EL (cell line): ENCODE measurements at regions not wholly inside any gene's neighbourhood (a gene's known extent, or its start where the extent isn't known, plus 50 kb on each side); places are given as distances from the start of the nearest gene placed in this dataset.

ENCODE experiments used
- DNase-seq: peaks from one replicate; pipeline ENCODE4 v3.0.0-alpha.2; 2016

DNA sequence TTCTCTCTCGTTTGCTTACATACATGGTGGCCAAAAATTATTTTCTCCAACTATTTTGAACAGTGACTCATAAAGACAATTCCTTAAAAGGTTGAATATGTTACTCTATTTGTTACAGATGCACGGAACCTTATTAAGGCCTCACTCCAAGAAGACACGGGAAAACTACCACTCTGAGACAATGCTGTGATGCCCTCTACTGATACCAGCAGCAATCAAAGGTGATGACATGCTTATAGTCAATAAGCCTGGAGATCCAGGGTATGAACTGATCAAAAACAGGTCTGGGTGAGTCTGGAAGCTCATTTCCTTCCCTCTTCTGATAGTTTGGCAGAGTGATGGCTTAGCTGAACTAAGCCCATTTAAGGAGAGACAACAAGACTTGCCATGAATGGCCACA is 563.0 kb downstream of the LRRIQ3 start:
- no peak for DNase-seq

DNA sequence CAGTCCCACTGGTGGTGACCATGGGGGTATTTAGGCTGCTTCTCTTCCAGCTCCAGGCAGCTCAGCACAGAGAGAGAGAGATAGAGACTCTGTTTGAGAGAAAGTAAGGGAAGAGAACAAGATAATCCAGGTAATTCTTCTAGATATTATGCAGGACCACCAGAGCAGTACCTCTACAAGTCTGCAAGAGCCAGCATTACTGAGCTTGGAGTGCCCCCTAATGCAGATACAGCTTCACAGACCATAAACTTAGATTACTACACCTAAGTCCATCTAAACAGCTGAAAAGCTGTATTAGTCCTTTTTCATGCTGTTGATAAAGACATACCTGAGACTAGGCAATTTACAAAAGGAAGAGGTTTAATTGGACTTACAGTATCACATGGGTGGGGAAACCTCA is 570.3 kb downstream of the LRRIQ3 start:
- DNase-seq: no peak

DNA sequence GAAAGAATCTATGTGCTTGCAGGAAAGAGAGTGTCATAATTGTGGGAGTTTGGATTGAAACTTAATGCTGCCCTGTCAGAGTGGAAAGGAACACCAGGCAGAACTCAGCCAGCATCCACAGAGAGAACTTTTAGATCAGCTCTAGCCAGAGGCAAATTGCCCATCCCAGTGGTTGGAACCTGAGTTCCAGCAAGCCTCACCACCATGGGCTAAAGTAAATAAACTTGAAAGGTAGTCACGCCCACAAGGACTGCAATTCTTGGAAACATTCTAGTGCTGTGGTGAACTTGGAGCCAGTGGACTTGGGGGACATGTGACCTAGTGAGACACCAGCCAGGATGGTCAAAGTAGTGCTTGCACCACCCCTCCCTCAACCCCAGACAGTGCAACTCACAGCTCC is 571.6 kb downstream of the LRRIQ3 start:
- DNase-seq: no peak

DNA sequence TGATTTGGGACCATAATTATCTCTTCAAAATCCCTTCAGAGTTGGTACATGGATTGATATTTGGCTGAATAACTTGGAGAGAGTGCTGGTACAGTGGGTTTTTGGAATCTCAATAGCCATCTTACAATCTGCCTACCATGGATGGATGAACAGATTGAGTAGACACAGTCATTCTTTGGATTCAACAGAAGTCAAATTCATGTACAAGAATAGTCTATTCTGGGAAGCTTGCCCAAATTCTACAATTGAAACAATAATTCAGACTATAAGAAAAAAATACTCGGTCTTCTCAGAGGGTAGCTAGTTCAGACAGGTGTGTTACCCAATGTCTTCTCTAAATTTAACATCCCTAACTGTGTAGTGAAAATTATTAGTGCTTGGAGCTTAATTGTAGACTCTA is 574.0 kb downstream of the LRRIQ3 start:
- no peak for DNase-seq

DNA sequence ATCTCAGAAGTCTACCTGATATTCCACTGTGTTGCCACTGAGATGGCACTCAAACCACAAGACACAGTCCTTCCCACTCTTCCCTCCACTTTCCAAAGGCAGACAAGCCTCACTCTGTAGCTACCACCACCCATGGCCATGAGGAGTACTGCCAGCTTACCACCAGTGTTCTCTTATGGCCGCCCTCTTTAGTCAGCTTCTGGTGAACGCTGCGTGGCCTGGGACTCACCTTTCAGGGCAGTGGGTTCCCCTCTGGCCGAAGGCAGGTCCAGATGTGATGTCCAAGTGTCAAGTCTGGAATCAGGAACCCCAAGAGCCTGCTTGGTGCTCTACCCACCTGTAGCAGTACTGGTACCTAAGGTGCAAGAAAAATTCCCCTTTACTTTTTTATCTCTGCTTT is 580.8 kb downstream of the LRRIQ3 start:
- no peak for DNase-seq

DNA sequence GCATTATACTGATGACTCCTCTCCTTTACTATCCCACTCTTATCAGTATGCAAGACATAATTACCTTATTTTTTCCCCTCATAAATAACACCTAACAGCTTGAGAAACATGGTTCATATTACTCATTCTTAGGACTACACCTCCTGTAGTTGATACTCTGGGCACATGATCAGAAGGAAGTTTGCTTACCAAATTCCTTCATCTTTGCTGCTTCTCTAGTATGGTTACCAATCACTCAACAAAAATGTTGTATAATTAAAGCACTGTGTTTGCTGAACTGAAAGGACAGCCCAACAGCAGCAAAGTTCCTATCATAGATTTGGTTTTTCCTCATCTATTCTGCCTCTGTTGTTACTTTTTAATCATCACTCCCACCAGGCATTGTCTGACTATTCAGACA is 586.3 kb downstream of the LRRIQ3 start:
- no peak for DNase-seq

DNA sequence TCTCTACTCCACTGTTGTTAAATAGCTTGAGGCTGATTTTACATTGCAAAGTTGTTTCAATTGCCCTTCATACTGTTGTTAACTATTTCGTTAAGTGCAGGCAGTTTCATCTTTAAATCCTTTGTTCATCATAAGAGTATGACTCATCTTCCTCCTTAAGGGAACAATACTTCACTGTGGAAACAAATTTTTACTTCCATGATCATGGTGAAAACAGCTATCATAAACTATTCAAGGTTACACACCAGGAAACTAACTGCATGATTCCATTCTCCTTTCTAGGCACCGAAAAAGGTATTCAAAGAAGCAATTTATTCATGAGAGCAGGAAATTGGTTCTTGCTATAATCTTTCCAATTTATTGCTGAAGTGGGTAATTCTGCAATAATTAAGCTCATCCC is 593.2 kb downstream of the LRRIQ3 start:
- no peak for DNase-seq

DNA sequence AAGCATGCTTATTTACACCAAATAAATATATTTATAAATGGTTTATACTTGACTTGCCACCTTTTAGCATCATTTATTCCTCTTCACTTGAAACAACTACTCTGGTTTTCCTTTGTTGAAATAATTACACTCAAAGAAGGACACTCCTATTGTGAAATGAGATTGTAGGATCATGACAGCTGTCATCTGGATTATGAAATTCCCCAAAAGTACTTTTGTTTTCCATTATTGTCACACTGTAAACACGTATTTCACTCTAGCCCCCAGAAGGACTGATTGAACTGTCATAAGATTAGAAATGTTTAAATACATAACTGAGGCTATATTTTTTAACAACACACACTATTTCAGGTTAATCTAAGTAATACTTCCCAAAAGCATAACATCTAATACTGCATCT is 593.8 kb downstream of the LRRIQ3 start:
- DNase-seq: no peak

DNA sequence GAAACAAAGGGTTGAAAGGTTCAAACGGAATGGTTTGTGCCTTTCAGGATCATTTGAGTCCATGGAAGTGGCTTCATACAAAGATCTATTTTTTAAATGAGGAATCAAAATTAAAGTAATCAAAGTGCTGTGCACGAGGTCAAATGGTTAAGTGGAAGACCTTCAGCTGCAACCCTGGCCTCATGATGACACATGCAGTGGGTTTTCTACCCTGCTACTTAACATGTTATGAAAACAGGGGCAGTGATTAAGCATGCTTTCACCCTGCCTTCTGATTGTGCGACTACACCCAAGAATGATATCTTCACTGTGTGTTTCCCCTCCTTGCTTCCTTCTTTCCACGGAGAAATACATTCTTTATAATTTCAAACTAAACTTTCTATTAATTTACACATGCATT is 604.2 kb downstream of the LRRIQ3 start:
- peak; percentile 1 for DNase-seq

DNA sequence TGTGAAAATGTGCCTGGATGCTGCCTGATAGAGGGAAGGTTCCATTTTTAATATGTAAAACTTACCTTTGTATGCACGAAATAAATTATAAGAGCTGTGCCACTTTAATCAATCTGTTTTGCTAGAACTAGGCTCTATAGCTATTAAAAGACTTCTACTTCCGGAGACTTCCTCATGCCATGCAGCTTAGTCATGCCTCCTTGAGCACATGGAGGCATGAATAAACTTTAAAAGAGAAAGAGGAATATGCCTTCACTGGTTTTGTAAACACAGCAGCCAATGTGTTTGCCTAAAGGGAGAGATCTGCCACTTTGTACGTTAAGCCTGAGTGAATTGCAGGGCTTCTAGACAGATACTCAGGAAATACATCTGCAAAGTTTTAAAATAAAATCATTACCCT is 604.6 kb downstream of the LRRIQ3 start:
- DNase-seq: peak; percentile 52

DNA sequence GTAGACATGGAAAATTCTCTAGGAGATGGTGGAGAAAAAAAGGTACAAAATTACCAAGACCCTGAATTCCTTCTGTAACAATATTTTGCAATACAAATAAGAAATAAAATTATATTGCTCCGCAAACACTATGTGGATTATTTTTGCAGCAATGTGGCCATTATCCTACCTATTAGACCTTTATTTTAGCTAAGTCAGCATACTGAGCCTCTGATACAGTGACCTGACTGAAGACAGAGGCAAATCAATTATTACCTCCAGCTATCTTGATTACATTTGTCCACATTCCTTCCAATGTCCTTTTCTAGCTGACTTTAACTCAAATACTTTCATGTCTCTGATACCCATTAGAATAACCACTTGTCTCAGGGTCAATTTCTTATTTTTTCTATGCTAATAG is 610.9 kb downstream of the LRRIQ3 start:
- no peak for DNase-seq

DNA sequence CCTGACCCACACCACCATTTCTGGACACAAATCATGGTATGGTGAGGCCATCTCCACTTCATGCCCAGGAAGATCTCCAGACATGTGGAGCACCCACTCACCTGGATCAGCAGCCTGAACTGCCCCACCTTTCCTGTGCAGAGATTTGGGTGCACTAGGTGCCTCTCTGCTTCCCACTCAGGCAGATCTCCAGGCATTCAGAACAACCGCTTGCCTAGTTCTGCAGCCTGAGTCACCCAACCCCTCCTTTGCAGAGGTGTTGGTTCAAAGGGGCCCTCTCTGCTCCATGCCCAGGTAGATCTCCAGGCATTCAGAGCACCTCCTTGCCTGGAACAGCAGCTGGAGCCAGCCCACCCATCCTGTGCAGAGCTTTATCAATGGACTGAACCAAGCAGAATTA is 620.8 kb downstream of the LRRIQ3 start:
- no peak for DNase-seq

DNA sequence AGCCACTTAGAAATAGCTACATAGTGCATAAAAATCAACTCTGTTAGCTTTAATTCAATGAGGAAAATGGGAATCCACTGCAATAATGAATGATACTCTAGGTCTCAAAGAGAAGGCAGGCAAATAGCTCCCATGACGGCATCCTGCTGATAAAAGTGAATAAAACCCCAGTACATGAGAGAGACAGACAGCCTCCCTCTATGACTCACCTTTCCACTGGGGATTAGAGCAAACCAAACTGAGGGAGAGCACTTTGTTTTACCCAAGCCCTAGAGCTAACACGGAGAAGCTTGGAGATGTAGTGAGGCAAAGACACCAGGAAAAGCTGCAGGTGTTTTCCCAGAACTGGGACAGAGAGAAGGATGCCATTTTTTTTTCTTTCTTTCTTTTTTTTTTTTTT is 621.9 kb downstream of the LRRIQ3 start:
- DNase-seq: no peak

DNA sequence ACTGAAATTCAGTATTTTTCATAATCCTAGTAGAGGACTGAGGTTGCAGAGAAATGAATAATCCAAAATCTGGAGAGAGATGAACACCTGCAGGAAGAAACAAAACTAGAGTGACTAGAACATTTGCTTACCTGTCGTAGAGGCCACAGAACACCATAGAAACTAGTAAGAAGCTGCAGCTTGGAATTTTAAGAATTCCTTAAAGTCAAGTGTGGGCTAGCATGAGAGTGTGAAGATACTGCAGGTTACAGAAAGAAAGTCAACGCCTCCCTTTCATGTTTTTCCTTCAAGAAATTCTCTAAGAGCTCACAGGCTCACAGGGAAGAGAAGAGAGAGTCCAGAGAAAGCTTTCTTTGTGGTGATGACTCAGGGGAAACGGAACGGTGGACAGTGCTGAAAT is 633.7 kb downstream of the LRRIQ3 start:
- DNase-seq: no peak

DNA sequence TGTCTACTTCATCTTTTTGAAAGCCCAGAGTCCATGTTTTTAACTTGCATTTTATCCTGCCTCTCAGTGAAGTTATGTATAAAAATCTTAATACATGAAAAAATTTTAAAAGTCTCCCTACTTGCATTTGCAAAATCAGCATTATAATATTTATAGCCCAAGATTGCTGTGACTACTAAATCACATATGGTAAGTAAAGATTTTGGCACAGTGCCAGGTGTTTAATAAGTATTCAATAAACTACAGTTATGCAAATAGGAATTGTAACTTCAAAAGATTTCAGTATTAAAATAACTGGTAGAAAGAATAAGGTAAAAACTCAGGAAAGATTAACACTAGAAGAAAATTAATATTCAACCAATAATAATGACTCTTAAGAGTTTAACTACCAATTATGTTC is 641.7 kb downstream of the LRRIQ3 start:
- DNase-seq: no peak

DNA sequence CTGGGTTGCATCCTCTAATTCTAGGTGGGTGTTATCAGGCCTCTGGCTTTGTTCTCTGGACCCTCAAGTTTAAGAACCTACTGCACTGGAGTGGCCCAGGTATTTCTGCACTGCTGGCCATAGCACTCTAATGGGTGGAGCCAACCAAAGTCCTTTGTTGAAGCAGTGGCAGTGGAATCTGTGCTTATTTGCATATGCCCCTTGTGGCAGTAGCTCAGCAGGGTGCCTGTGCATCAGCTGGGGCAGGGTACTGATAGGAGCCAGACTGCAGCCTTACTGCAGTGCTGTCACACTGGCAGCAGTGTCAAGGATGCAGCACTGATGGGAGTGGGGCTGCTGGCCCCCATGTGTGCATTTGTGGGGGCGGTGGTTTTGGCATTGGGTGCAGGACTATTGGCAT is 660.6 kb downstream of the LRRIQ3 start:
- DNase-seq: no peak

DNA sequence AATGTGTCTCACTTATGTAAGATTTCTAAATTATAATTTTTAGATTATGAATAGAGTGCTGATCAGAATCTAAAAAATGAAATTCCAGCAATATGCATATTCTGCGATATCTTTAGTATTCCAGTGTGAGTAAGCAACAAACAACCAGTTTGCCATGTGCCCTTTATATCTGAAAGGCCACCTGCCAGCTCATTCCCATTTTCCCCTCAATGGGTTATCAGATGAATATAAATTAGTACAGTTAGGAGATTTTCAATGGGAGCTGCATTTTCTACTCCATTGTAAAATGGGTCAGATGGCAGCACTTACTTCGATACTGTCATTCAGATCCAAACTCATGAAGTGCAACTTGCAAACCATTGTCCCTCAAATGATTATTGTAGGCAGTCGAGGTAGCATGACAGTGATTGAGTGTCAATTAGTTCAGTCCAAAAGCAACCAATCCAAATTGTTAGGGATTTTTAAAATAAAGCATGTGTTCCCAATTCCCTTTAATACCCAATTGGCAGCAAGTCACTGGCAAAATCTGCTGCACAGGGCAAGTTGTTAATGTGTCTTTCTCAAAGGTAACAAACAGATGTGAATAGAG is 680.3 kb downstream of the LRRIQ3 start:
- no peak for DNase-seq

DNA sequence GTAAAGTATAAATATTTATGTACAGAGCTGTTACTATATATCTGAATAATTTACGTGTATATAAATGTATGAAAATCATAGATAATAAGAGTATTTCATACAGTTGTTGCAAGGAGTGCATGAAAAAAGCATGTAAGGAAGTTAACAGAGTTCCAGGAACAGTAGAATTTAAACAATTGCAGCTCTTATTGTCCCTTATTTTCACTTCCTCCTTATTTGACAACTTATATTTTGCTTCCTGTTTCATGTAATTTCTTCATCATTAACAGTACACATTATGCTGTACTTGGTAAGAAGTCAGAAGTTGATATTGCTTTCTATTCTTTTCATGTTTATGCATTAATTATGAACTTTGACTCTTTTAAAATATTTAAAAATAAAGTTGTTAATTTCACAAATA is 681.5 kb downstream of the LRRIQ3 start:
- no peak for DNase-seq

DNA sequence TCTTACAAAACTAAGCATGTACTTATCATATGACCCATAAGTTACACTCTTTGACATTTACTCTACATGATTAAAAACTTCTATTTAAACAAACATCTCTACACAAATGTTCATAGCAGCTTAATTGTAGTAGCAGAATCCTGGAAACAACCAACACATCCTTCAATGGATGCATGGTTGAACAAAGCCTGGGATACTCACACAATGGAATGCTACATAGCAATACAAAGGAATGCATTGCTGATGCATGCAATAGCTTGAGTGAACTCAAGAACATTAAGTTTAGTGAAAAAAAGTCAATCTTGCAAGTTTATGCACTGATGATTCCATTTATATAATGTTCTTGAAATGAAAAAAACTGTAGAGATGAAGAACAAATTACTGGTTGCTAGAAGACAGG is 686.9 kb downstream of the LRRIQ3 start:
- no peak for DNase-seq

DNA sequence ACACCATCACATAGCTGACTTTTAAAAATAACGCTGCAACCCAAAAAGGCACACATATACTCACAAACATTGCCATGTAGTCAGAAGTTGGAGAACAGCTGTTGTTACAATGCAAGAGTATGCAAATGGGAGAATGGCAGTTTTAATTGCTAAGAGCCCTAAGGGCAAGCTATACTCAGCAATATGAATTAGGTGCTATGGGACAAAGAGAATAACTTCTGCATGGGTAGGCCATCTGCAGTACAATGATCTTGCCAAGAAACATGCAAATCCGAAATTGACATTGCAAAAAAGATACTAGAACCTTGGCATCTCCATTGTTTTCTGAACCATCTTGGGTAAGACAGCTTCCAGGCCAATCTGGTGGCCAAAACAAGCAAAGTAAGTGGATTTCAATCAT is 697.8 kb downstream of the LRRIQ3 start:
- no peak for DNase-seq

DNA sequence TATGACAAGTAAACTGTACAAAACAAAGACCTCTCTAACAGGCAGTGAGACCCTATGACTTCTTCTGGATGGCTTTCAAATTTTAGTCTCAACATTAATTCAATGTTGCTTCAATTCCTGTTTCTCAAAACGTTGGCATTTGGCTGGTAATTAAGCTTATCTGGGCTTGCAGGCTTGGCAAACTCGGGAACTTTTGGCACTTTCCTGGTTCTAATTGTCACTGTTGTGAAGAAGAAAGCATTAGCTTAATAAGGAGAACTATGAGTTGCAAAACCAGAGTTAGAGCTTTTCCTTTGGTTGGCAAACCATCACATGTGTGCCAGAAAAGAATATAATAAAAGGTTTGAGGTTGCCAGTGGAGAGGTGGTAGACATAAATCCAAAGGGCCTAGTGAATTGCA is 698.3 kb downstream of the LRRIQ3 start:
- DNase-seq: no peak

DNA sequence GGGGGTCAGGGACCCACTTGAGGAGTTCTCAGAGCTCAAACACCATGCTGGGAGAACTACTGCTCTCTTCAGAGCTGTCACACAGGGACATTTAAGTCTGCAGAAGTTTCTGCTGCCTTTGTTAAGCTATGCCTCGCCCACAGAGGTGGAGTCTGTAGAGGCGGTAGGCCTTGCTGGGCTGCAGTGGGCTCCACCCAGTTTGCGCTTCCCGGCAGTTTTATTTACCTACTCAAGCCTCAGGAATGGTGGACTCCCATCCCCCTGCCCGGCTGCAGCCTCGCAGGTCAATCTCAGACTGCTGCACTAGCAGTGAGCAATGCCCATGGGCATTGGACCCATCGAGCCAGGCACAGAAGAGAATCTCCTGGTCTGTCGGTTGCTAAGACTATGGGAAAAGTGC is 706.4 kb downstream of the LRRIQ3 start:
- no peak for DNase-seq

DNA sequence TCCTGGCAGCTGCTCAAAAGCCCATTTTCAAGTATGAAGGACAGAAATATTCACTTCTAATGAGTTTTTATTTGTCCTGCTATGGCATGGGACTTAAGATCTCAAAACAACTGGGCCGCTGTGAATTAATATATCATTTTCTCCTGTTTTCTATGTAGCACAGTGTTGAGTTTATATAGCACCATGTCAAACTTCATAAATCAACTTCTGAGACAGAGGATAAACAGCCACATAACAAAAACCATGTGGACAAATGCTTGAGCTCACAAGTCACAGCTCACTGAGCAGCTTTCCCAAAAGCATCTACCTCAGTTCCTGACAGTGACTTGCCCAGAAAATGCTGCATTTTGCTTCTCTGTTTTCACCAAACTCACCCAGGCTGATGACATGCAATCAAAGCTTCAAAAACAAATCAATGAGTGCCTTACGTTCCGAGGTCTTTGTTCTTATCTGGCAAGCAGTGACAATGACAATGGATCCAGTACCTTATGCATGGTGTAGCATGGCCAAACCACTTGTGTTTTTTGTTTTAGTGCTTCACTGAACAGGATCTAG is 722.6 kb downstream of the LRRIQ3 start:
- no peak for DNase-seq

DNA sequence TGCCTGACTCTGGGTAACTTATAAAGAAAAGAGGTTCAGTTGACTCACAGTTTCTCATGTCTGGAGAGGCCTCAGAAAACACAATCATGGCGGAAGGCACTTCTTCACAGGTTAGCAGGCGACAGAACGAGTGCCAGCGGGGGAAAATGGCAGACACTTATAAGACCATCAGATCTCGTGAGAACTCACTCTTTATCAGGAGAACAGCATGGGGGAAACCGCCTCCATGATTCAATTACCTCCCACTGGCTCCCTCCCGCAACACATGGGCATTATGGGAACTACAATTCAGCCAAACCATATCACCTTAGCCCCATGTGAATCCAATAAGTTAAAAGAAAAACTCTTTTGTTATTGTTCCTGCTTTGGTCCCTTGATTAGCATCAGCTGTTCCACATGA is 725.2 kb downstream of the LRRIQ3 start:
- no peak for DNase-seq

DNA sequence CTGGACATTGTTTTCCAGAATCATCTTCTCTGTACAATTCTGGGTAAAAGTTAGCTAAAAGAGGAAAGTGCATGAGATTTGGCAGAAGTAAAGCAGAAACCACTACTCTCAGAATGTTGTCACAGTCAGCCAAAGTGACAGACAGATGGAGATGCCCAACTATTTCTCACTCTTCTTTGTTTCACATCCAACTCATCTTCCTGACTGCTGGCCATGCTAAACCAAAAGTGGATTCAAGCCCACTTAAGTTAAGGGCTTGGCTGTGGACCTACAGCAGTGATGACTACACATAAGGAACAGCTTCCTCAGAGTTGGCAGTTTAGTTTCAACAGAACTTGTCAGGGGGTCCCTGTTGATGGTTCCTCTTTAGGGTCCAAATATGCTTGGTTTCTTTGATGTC is 730.2 kb downstream of the LRRIQ3 start:
- DNase-seq: no peak

DNA sequence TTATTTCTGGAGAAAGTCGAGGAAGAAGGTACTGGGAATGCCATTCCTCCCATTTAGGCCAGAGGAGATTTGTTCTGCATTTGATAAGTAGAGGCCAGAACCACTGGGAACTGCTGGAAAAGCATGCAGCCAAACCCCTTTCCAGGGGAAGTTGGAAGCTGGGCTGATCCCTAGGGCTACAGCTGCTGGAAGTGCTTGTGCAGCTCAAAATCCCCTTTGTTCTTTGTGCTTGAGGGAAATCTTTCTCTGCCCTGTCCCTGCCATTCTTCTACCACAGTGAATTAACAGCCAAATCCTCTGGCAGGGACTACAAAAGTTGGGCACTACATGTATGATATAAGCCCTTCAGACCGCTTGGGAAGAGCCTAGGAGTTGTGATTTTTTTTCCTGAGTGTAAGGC is 734.1 kb downstream of the LRRIQ3 start:
- no peak for DNase-seq
